Activated CD8-positive, alpha-beta memory T cell treated with anti-CD3 and anti-CD28 coated beads for 4 hours (primary cell): ENCODE measurements at regions not wholly inside any gene's neighbourhood (a gene's known extent, or its start where the extent isn't known, plus 50 kb on each side); places are given as distances from the start of the nearest gene placed in this dataset.
"Not testable (repeated sequence)": the region's sequence is repeated elsewhere in the genome, so short reads cannot be mapped to it uniquely, and the experiment has no call there.

Source experiments
- DNase-seq, 2 donors: peaks; one replicate each; pipeline ENCODE4 v3.0.0-alpha.2; 2020; ENCODE audit warnings: low read depth in 2 of 2

- no peak for DNase-seq
These were observed 98.1 kb upstream of the TEX13D start for GRCh38 chrX:124234348-124234747.

GRCh38 chrX:124238268-124238667, 94.2 kb upstream of the TEX13D start:
- DNase-seq = no peak

DNA sequence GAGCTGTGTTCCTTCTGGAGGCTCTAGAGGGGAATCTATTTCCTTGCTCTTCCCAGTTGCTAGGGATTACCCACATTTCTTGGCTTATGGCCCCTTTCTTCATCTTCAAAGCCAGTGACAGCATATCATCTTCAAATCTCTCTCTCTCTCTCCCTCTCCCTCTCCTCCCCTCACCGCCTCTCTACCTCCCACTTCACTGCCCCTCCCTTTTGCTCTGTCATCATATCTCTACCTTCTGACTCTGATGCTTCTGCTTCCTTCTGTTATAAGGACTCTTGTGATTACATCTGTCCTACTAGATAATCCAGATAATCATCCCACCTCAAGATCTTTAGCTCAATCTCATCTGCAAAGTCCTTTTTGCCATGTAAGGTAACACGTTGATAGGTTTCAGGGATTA, 93.1 kb upstream of the TEX13D start:
- DNase-seq = no peak

DNA sequence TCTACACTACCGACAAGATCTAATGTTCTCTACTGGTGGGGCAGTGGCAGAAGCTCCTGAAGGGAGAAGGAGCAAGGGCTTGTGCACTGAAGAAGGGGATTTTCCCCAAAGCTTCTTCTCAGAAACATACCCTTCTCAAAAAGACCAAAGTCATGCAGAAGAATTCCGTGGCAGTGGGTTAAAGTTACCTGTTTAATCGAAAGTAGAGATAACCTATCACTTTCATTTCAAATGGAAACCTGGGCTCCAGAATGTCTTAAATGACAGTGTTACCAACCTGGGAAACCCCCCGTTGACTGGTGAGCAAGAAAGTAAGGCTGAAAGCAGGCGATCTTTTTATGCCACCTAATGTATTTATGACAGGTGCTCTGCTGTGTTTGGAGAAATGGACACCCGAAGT, 92.5 kb upstream of the TEX13D start:
- peak in 1 of 2 donors; percentile 26 for DNase-seq

DNA sequence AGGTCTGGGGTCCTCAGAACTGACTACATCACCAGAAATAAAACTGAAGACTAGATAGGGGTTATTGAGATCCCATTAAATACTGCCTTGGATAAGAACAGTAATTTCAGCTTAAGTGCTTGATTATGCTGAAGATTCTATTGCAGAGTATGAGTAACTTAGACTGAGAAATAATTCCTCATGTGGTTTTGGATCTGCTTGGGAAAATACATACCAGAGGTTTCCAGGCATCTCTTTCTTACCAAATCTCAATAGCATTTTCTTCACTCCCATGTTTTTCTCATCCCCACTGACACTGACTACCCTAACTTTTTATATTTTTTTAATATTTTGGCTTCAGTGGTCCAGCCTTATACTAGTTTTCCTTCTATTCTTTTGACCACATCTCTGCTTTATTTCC, 92.0 kb upstream of the TEX13D start:
- no peak for DNase-seq

DNA sequence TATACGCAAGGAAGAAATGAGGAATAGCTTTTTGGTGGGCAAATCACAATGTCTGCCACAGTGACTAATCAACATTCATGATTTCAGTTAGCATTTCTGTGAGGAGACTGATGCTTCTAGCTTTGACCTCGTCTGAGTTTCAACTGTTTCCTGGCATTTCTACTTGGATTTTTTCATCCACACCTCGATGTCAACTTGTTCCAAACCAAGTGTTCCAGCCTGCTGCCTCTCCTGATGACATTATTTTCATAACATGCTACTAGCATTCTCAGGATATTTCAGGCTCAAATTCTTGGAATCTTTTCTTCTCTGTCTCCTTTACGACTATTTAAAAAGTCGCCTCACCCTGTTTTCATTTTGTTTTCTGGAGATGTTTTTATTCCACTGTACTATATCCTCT, 90.3 kb upstream of the TEX13D start:
- no peak for DNase-seq

GRCh38 chrX:124249345-124249744, 83.1 kb upstream of the TEX13D start:
- no peak for DNase-seq

GRCh38 chrX:124250835-124251437, 81.5 kb upstream of the TEX13D start:
- no peak for DNase-seq

DNA sequence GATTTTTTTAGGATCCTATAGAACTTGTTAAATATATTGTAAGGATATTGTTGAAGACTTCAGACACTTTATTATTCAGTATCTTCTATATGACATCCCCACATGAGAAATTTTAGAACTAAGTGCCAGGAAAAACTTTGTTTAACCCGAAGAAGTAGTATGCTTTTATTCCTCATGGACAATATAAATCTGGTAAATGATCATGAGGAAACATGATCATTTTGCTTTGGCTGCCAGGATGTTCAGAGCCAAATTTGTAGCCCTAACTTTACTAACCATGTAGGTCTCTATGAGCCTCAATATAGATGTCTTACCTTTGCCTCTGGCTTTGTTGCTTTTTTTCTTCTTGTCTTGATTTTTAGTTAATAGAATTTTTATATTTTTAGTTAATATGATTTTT, 77.8 kb upstream of the TEX13D start:
- DNase-seq = no peak

DNA sequence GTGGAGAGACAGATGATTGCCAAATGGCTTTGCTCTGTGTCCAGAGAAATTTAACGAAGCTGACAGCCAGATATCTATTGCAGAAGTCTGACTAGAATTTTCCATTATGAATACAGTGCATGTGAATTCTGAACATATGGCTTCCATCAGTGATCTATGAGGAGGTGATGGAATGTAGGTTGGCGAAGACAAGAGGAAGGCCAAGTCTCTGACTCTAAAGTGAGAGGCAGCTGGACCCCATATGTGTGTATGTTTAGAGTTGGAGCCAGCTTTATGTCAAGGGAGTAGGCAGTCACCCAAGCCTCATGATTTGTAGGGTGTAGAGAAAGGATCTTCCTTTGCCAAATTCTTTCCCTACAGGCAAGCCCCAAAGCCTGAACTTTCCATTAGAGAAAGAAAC, 76.2 kb upstream of the TEX13D start:
- no peak for DNase-seq

GRCh38 chrX:124256629-124257380, 75.7 kb upstream of the TEX13D start:
- DNase-seq = no peak

- DNase-seq = no peak
These were observed 74.3 kb upstream of the TEX13D start for GRCh38 chrX:124257924-124258702.

DNA sequence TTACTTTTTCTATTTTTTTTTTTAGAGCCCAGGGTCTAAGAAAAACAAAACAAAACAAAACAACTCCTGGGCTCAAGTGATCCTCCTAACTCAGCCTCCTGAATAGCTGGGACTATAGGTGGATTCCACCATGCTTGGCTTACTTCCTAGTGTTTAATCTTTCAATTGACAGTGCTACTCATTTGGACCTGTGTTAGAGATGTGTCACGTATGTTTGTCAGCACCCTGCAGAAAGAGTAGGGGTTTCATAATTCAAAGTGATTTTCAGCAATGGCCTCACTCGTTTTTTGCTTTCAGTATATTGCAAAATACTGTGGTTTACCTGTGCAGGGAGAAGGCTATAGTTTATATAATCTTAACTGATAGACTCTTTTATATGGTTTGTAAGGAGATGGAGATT, 71.6 kb upstream of the TEX13D start:
- no peak for DNase-seq

- no peak for DNase-seq
These were observed 68.7 kb upstream of the TEX13D start for GRCh38 chrX:124263743-124264142.

GRCh38 chrX:124268099-124268498, 64.4 kb upstream of the TEX13D start:
- no peak for DNase-seq

DNA sequence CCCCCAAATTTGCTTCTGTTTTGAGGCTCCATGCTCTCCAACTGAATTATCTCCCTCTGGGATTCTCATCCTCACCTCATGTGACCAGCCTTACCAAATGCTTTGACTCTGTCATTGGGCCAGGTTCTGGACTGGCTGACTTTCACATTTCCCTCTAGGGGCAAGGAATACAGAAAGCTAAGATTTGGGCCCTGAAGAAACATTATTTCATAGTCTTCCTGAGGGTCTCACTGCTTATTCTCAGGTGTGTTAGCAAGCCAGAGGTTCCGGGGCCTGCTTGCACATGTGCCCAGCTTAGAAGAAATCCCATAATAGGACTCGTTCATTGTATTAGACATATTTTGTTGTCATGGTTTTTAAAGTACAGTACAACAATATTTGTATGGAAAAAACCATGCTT, 62.6 kb upstream of the TEX13D start:
- DNase-seq = no peak

GRCh38 chrX:124271599-124271998, 60.9 kb upstream of the TEX13D start:
- DNase-seq = not testable (repeated sequence)

- no peak for DNase-seq
These were observed 60.0 kb upstream of the TEX13D start for GRCh38 chrX:124272370-124272982.

GRCh38 chrX:124274438-124275181, 57.9 kb upstream of the TEX13D start:
- no peak for DNase-seq

DNA sequence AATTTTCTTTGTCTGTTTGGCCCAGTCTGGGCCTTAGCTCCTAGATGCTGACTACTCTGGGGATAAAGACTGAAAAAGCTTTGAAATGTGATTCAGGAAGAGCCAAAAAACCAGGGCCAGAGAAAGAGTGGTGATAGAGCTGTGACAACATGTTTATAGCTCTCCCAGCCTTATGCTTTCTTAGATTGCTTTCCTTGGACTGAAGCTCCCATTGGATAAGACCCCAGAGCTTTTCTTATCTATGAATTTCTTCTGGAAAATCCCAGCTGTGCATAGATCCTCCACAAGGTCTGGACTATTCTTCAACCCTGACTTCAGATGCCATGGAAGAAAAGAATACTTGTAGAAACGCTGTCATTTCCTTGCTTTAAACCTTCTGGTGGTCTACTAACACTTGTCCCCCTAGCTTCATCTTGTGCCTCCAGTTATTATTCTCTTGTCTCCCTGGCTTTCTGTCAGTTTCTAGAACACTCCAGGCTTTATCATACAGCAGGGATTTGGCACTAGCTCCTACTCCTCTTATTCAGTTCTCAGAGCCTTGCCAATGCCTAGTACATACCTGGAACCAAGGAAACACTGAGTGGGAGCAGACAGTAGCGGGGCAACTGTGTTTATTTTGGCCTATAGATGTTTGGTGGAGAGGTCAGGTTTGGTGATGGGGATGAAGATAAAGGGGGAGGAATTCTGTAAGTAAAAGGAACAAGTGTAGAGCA, 57.1 kb upstream of the TEX13D start:
- no peak for DNase-seq

- no peak for DNase-seq
These were observed 52.1 kb upstream of the TEX13D start for GRCh38 chrX:124280294-124280902.
